ENCODE measurements at regions not wholly inside any gene's neighbourhood (a gene's known extent, or its start where the extent isn't known, plus 50 kb on each side); places are given as distances from the start of the nearest gene placed in this dataset.
"Not testable (repeated sequence)": the region's sequence is repeated elsewhere in the genome, so short reads cannot be mapped to it uniquely, and the experiment has no call there.

GRCh38 chr18:73163236-73163635, 295.4 kb upstream of the NETO1 start:
- no peak for FAIRE-seq

DNA sequence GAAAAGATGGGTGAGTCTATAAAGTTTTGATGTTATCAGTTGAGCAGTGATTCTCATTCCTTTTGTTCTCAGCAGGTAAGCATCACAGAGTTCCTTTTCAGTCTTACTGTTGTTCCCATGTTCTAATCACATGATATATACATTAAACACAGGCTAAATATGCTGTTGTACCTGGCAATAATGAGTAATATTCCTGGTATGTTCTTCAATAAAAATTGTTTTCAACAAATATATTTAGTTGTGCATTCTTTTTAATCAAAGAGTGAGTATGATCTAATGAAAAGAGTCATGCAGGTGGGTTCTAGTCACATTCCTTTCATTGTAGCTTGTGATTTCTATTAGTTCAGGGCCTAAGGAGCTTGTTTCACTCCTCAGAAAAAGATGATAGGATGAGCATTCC, 288.3 kb upstream of the NETO1 start:
- FAIRE-seq = no peak

- no peak for FAIRE-seq
These were observed 285.5 kb upstream of the NETO1 start for GRCh38 chr18:73153271-73153670.

- no peak for FAIRE-seq
These were observed 283.3 kb upstream of the NETO1 start for GRCh38 chr18:73151086-73151485.

DNA sequence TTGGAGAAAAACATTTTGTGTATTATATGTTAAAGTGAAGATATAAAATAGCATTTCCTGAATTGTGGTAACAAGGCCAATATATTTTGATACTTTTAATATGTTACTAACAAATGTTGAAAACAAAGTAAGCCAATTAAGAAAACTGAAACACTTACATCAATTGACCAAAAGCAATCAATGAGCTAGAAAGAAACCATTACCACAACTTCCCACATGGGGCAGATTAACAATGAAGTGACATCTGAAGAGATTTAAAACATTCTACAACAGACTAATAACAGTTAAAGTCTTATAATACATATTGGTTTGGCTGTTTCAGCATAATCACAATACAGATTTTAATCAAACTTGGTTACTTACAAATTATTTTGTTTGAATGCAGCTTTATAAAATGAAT, 282.4 kb upstream of the NETO1 start:
- no peak for FAIRE-seq

DNA sequence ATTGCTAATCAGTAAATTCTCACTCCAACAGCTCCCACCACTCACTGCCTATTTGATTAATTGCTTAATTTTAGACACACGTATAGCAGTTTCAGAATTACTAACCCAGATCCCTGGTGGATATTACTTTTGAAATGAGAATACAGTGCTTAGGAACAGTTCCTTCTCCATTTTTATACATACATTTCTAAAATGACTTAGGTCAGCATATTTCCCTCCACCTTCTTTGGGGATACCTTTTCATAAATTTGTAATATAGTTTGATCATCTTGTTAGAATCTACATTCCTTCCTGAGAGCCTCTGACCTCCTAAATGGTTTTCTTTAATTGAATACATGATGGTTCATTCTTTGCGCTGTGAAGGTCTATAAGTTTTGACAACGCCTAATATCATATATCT, 279.8 kb upstream of the NETO1 start:
- no peak for FAIRE-seq

DNA sequence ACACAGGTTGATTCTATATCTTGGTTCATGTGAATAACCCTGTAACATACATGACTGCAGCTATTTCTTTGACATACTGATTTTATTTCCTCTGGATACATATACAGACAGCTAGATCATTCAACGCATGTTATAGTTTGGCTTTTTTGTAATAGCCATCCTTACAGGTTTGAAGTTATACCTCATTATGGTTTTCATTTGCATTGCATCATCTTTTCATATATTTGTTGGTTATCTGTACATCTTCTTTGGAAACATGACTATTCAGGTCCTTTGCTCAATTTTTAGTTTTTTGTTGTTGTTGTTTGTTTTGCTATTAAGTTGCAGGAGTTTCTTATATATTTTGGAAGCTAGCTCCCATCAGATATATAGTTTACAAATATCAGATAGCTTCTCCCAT, 276.2 kb upstream of the NETO1 start:
- FAIRE-seq = no peak

GRCh38 chr18:73136134-73136533, 268.3 kb upstream of the NETO1 start:
- FAIRE-seq = peak; percentile 39

DNA sequence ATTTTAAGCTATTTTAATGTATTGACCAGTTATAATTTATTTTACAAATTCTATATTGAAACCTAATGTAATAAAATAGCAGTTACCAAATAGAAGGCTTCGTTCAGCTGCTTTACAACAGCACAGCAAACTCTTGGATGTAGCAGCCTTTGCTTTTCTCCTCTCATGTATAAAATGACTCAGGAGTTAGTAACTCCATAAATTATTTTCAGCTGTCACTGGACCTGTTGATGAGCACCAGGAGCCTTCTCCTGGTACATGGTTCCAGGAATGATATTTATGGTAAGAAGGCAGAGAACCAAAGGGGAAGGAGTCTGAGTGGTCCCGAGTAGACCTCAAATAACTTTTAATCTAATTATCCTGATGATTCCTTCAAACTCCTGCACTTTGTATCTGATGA, 256.4 kb upstream of the NETO1 start:
- FAIRE-seq = no peak

DNA sequence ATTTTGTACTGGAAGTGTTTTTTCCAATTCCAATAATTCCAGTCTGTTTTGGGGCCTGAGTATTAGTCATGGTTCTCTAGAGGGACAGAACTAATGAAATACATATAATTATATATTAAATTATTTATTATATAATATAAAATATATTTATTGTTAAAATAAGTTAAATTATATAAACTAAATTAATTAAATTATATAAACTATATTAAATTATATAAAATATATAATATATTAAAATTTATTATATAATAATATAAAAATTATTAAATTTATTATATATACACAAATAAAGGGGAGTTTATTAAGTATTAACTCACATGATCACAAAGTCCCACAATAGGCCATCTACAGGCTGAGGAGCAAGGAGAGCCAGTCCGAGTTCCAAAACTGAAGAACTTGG, 253.4 kb upstream of the NETO1 start:
- FAIRE-seq = peak; percentile 41

DNA sequence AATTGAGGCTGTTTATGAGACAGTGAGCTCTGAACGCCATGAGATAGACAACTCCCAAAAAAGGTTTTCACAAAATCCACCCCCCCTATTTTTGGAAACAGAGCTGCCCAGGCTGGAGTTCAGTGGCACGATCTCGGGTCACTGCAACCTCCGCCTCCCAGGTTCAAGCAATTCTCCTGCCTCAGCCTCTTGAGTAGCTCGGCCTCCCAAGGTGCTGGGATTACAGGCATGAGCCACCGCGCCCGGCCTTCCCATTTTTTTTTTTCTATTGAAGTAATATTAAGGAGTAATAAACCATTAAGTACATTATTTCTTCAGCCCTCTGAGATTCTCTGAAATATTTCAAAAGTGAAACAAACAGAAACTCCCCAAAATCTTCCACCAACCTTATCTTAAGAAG, 252.8 kb upstream of the NETO1 start:
- FAIRE-seq = no peak

GRCh38 chr18:73119574-73119973, 251.8 kb upstream of the NETO1 start:
- no peak for FAIRE-seq

- no peak for FAIRE-seq
These were observed 250.5 kb upstream of the NETO1 start for GRCh38 chr18:73118121-73118816.

- no peak for FAIRE-seq
These were observed 242.5 kb upstream of the NETO1 start for GRCh38 chr18:73110307-73110706.

GRCh38 chr18:73101977-73102376, 234.2 kb upstream of the NETO1 start:
- FAIRE-seq = no peak

DNA sequence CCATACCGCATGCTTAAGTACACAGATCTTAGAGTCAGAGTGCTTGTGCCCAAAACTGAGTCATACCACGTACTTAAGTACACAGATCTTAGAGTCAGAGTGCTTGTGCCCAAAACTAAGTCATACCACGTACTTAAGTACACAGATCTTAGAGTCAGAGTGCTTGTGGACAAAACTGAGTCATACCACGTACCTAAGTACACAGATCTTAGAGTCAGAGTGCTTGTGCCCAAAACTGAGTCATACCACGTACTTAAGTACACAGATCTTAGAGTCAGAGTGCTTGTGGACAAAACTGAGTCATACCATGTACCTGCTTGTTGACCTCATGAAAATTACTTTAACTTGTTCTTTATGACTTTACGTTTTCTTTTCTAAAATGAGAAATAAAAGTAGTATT, 233.7 kb upstream of the NETO1 start:
- FAIRE-seq = not testable (repeated sequence)

- no peak for FAIRE-seq
These were observed 232.0 kb upstream of the NETO1 start for GRCh38 chr18:73099759-73100158.

DNA sequence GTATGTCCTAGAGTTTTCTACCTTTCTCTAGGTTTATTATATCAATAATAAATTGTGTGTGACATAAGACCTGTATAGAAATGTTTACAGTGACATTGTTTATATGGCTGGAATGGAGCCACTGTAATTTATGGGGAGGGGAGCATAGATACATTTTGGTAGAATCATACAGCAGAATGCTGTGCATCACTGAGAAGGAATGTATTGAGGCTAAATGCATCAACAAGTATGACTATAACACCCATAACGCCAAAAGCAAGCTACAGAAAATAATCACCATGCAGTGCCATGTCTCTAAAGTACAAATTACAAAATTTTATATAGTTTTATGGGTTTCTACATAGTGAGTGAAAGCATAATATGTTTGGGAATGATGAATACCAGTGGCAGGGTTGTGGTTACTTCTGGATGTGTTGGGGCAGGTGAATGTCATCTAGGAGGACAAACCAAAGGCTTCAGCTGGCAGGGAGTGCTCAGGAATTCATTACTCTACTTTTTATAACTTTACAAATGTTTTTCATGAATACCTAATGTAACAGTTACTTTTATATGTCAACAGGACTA, 226.0 kb upstream of the NETO1 start:
- FAIRE-seq = no peak

GRCh38 chr18:73088445-73088844, 220.7 kb upstream of the NETO1 start:
- no peak for FAIRE-seq

- FAIRE-seq = no peak
These were observed 219.6 kb upstream of the NETO1 start for GRCh38 chr18:73087282-73087977.

GRCh38 chr18:73079920-73080319, 212.1 kb upstream of the NETO1 start:
- no peak for FAIRE-seq

DNA sequence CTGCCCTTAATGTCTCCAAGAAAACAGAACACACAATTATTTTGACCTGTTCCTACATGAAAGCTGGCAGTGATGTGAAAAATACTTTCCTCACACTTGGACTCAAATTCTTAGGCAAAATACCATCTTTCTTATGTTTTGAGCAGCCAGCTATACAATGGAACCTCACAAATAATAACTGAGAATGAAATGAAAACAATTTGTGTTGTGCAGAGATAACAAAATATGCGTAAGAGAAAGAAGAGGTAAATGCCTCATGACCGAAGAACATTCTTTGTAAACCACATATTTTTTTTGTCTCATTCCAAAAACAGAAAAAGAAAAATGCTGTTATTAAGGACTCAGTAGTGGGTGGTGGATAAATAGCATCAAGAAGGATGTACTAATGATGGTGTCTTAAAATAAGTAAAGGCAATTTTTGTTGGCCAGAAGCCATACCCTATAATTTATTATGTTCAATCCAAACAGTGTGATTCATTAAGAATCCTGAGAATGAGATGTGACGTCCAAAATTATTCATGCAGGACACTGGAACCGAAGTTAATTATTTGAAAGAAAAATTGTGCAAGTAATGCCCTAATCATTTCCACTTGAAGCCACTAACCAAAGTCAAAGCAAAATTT, 193.0 kb upstream of the NETO1 start:
- FAIRE-seq = peak; percentile 15

GRCh38 chr18:73059280-73059679, 191.5 kb upstream of the NETO1 start:
- FAIRE-seq = no peak

GRCh38 chr18:73047688-73048087, 179.9 kb upstream of the NETO1 start:
- FAIRE-seq = no peak
